GM19025 (cell line): ENCODE measurements at regions not wholly inside any gene's neighbourhood (a gene's known extent, or its start where the extent isn't known, plus 50 kb on each side); places are given as distances from the start of the nearest gene placed in this dataset.
"Not testable (repeated sequence)": the region's sequence is repeated elsewhere in the genome, so short reads cannot be mapped to it uniquely, and the experiment has no call there.

Source experiments
- ATAC-seq: cut with Tn5 transposase; IDR thresholded peaks from one replicate; pipeline ENCODE4 v1.9.1; 2021; ENCODE audit warnings: mild to moderate bottlenecking, low read depth, moderate library complexity; ENCODE audit not compliant: unreplicated experiment

- ATAC-seq = no peak
Observed at GRCh38 chr13:89375839-89376238, 1704.7 kb downstream of the SLITRK5 start.

- ATAC-seq = no peak
Observed at GRCh38 chr13:89380101-89380500, 1708.9 kb downstream of the SLITRK5 start.

GRCh38 chr13:89382981-89383380, 1711.8 kb downstream of the SLITRK5 start:
- ATAC-seq = no peak

- no peak for ATAC-seq
Observed at GRCh38 chr13:89383891-89384290, 1712.7 kb downstream of the SLITRK5 start.

- no peak for ATAC-seq
Observed at GRCh38 chr13:89393758-89394304, 1722.7 kb downstream of the SLITRK5 start.

GRCh38 chr13:89401264-89401675, 1730.1 kb downstream of the SLITRK5 start:
- ATAC-seq = no peak

GRCh38 chr13:89402211-89402610, 1731.0 kb downstream of the SLITRK5 start:
- ATAC-seq = no peak

GRCh38 chr13:89406096-89406495, 1734.9 kb downstream of the SLITRK5 start:
- not testable (repeated sequence) for ATAC-seq

GRCh38 chr13:89407357-89407756, 1736.2 kb downstream of the SLITRK5 start:
- no peak for ATAC-seq

- no peak for ATAC-seq
Observed at GRCh38 chr13:89432997-89433396, 1761.8 kb downstream of the SLITRK5 start.

GRCh38 chr13:89434624-89435023, 1763.5 kb downstream of the SLITRK5 start:
- ATAC-seq = not testable (repeated sequence)

- no peak for ATAC-seq
Observed at GRCh38 chr13:89454681-89455080, 1783.5 kb downstream of the SLITRK5 start.

GRCh38 chr13:89455225-89455624, 1784.1 kb downstream of the SLITRK5 start:
- no peak for ATAC-seq

GRCh38 chr13:89455741-89456140, 1784.6 kb downstream of the SLITRK5 start:
- no peak for ATAC-seq

- no peak for ATAC-seq
Observed at GRCh38 chr13:89457977-89458376, 1786.8 kb downstream of the SLITRK5 start.

- ATAC-seq = no peak
Observed at GRCh38 chr13:89458456-89458855, 1787.3 kb downstream of the SLITRK5 start.

- ATAC-seq = not testable (repeated sequence)
Observed at GRCh38 chr13:89460895-89461294, 1789.7 kb downstream of the SLITRK5 start.

- ATAC-seq = no peak
Observed at GRCh38 chr13:89465366-89465765, 1794.2 kb downstream of the SLITRK5 start.

GRCh38 chr13:89468081-89468480, 1796.9 kb downstream of the SLITRK5 start:
- no peak for ATAC-seq

GRCh38 chr13:89470901-89471300, 1799.7 kb downstream of the SLITRK5 start:
- ATAC-seq = no peak

- ATAC-seq = no peak
Observed at GRCh38 chr13:89474432-89474831, 1803.3 kb downstream of the SLITRK5 start.

GRCh38 chr13:89486065-89486464, 1814.9 kb downstream of the SLITRK5 start:
- no peak for ATAC-seq

GRCh38 chr13:89486709-89487108, 1815.5 kb downstream of the SLITRK5 start:
- ATAC-seq = no peak
